ENCODE measurements at regions not wholly inside any gene's neighbourhood (a gene's known extent, or its start where the extent isn't known, plus 50 kb on each side); places are given as distances from the start of the nearest gene placed in this dataset.
"Not testable (repeated sequence)": the region's sequence is repeated elsewhere in the genome, so short reads cannot be mapped to it uniquely, and the experiment has no call there.

DNA sequence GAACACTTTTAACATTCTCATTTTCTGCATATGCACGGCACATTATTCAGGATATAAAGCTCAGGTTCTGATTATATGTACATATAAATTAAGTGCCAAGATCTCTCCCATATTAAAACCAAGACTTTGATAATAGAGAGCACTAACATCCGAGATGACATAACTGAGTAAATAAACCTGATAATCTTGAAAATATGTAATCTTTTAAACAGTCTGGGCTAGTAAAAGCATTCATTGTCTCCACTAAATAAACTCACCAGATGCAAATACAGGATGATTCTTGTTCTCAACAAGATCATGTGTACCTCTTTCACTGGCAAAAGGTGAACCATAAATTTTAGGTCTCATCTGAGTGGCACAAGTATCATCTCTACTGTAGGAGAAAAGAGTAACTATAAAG, 942.2 kb downstream of the TRAM1L1 start:
- no peak for DNase-seq (ENCODE audit: low read depth in 2 of 2)

DNA sequence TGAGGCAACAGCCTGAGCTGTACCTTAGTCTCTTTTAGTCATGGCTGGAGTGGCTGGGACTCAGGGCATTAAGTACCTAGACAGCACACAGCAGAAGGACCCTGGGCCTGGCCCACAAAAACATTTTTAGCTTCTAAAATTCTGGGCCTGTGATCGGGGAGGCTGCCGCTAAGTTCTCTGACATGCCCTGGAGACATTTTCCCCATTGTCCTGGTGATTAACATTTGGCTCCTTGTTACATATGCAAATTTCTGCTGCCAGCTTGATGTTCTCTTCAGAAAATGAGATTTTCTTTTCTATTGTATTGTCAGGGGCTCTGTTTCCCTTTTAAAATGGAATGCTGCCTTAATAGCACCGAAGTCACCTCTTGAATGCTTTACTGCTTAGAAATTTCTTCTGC, 952.4 kb downstream of the TRAM1L1 start:
- no peak for DNase-seq (ENCODE audit: low read depth in 2 of 2)

DNA sequence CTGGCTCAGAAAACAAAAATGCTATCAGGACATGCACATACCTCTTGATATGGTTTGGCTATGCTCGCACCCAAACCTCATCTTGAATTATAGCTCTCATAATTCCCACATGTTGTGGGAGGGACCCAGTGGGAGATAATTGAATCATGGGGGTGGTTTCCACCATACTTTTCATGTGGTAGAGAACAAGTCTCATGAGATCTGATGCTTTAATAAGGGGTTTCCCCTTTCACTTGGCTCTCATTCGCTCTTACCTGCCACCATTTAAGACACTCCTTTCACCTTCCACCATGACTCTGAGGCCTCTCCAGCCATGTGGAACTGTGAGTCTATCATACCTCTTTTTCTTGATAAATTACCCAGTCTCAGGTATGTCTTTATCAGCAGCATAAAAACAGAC, 958.6 kb downstream of the TRAM1L1 start:
- no peak for DNase-seq (ENCODE audit: low read depth in 2 of 2)

DNA sequence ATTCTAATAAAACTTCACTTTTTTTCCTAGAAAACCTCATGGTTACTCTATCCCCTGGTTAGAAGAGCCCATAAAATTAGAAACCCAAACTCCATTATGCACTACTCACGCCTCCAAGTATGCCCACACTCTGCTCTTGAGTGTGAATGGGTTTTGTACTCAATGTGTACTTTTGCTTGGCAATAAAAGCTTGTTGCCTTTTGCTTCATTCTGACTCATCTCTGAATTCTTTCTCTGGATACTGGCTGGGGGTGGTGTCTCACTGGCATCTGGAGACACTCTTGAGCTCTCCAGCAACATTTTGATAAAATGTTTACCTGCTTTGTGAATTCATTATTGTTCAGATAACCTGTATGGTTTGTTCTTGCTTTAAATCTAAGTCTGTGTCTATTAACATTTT, 963.3 kb downstream of the TRAM1L1 start:
- no peak for DNase-seq (ENCODE audit: low read depth in 2 of 2)

DNA sequence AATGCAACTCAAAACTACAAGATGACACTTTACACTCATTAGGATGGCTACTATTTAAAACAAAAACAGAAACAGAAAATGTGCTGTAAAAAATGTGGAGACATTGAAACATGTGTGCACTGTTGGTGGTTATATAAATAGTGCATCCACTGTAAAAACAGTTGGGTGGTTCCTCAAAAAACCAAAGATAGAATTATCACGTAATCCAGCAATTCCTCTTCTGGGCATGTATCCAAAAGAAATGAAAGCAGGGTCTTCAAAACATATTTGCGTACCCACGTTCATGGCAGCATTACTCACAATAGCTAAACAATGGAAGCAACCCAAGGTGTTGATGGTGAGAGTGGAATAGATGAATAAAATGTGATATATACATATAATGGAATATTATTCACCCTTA, 967.2 kb downstream of the TRAM1L1 start:
- peak; percentile 9 to 22 for DNase-seq (ENCODE audit: low read depth in 2 of 2)

DNA sequence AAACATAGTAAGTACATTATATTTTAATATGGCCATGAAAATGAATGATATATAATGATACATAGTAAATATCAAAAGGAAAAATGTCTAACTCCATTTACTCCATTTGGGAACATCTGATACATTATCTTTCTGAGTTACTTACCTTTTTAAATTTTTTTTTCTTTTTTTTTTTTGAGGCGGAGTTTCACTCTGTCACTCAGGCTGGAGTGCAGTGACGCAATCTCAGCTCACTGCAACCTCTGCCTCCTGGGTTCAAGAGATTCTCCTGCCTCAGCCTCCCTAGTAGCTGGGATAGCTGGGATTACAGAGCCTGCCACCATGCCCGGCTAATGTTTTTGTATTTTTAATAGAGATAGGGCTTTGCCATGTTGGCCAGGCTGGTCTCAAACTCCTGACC, 972.5 kb downstream of the TRAM1L1 start:
- DNase-seq (ENCODE audit: low read depth in 2 of 2), result not testable (repeated sequence)

DNA sequence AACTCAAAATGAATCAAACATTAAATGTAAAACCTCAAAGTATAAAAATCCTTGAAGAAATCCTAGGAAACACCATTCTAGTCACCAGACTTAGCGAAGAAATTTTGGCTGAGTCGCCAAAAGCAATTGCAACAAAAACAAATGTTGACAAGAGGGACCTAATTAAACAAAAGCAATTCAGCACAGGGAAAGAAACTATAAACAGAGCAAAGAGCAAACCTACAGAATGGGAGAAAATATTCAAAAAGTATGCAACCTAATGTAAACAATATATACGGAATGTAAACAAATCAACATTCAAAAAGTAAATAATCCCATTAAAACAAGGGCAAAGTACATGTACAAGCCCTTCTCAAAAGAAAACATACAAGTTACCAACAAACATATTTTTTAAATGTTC, 974.7 kb downstream of the TRAM1L1 start:
- no peak for DNase-seq (ENCODE audit: low read depth in 2 of 2)

DNA sequence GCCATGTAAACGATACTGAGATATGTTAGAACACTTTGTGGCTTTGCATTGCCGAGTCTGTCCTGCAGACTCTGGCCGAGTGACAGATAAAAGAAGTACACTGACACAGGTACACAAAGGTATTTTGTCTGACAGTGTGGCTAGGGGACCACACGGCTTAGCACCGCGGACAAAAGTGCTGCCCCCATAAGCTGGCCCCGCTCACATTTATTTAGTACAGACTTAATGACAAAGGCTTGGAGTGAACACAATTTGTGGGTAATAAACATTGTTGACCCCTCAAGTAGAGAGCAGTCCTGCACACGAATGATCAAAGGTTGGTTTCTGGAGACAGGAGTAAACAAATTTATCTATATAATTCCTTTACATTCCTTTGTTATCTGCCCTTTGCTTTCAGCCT, 976.8 kb downstream of the TRAM1L1 start:
- no peak for DNase-seq (ENCODE audit: low read depth in 2 of 2)

DNA sequence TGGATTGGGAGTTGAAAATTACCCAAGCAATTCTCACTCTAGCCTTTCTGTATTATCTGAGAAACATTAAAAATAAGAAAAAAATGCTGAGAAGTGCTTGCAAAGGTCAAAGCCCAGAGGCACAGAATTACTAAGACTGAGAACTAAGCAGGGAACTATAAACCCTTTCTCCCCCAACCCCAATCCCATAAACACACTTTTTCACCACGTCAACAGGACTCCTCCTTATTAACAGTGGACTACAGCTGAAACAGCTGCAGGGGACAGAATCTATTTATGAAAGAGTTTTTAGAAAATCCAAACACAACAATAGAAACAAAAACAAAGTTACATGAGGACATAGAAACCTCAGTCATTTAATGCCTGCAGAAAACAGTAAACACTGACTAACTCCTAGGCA, 984.1 kb downstream of the TRAM1L1 start:
- no peak for DNase-seq (ENCODE audit: low read depth in 2 of 2)

DNA sequence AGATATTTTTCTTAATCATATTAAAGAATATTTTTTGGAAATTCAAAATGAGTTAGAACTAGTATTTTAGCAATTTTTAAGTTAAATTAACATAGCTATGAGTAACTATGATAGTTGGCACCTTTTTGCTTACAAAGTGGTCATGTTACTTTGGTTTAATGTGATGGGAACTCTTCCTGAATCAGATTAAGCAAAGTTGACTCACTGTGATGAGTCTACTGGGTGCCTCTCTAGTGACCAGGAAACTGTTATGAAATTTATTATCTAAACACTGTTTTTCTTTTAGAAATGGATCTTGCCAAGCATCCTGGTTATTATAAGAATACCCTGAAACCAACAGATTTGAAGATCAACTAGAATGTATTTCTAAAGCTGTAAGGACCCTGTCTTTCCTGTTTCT, 985.8 kb downstream of the TRAM1L1 start:
- no peak for DNase-seq (ENCODE audit: low read depth in 2 of 2)

DNA sequence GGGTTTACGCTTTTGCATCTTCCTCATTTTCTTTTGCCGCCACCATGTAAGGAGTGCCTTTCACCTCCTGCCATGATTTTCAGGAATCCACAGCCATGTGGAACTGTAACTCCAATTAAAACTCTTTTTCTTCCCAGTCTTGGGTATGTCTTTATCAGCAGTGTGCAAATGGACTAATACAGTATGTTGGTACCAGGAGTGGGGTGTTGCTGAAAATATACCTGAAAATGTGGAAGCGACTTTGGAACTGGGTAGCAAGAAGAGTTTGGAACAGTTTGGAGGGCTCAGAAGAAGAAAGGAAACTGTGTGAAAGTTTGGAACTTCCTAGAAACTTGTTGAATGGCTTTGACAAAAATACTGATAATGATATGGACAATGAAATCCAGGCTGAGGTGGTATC, 983.9 kb upstream of the NDST4 start:
- not testable (repeated sequence) for DNase-seq (ENCODE audit: low read depth in 2 of 2)

DNA sequence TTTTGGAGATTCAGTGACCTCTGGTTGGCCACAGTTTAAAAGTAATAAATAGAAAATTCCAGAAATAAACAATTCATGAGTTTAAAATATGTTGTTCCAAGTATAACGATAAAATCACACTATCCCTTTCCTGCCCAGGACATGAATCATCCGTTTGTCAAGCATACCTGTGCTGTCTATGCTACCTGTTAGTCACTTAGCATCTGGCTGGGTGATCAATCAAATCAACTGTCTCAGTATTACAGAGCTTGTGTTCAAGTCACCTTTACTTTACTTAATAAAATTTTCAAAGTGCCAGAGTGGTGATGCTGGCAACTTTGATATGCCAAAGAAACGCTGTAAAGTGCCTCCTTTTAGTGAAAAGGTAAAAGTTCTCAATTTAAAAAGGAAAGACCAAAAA, 979.5 kb upstream of the NDST4 start:
- DNase-seq (ENCODE audit: low read depth in 2 of 2), result no peak

DNA sequence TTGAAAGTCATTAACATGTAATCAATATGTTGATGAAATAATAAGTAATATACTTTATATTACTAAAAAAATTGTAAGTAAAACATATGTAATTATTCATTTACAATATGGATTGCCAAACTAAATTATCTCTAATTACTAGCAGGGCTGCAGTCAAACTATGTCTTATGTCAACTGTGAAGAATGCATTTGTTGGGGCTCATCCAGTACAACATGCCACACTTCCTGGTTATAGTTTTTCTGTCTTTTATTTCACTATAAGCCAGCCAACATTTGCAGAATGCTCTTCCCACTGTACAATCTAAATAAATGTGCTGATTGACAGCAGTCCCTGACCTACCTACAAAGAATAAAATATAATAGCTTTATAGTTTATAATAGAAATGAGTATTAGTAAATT, 975.4 kb upstream of the NDST4 start:
- DNase-seq (ENCODE audit: low read depth in 2 of 2), result peak; percentile 16 to 17

DNA sequence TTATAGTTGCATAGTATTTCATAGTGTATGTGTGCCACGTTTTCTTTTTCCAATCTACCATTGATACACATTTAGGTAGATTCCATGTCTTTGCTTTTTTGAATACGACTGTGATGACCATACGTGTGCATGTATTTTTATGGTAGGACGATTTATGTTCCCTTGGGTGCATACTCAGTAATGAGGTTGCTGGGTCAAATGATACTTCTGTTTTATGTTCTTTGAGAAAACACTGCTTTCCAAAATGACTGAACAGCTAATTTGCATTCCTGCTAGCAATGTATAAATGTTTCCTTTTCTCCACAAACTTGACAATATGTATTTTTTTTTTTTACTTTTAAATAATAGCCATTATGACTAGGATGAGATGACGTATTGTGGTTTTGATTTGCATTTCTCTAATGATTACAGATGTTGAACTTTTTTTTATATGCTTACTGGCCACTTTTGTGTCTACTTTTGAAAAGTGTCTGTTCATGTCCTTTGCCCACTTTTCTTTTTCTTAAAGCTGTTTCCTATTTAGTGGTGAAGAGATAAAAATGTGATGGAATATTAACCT, 969.5 kb upstream of the NDST4 start:
- DNase-seq (ENCODE audit: low read depth in 2 of 2), result no peak

DNA sequence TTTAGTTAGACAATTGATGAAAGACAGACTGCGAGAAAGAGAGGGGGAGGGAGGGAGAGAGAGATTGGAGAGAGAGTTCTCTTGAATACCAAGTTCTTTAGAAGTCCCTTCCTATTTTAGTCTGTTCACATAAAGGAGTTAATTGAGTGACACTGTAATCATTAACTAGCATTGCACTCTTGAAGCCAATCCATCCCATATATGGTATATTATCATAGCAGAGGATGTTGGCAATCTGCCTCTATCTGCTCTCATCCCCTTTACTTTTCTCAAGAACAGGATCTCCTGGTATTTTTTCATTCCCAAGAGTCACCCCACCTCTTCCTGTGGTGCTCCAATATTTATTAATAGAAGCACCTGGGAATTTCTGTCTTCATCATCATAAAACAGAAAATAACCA, 959.6 kb upstream of the NDST4 start:
- no peak for DNase-seq (ENCODE audit: low read depth in 2 of 2)

DNA sequence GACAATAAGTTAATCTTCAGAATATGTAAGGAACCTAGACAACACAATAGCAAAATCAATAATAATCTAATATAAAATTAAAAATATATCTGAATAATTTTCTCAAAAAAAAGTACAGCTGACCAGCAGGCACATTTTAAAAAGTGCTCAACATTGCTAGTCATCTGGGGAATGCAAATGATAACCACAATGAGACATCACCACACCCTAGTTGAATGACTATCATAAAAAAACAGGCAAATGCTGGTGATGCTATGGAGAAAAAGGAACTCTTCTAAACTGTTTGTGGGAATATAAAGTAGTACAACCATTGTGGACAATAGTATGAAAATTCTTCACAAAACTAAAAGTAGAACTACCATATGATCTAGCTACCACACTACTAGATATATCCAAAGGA, 956.9 kb upstream of the NDST4 start:
- no peak for DNase-seq (ENCODE audit: low read depth in 2 of 2)

DNA sequence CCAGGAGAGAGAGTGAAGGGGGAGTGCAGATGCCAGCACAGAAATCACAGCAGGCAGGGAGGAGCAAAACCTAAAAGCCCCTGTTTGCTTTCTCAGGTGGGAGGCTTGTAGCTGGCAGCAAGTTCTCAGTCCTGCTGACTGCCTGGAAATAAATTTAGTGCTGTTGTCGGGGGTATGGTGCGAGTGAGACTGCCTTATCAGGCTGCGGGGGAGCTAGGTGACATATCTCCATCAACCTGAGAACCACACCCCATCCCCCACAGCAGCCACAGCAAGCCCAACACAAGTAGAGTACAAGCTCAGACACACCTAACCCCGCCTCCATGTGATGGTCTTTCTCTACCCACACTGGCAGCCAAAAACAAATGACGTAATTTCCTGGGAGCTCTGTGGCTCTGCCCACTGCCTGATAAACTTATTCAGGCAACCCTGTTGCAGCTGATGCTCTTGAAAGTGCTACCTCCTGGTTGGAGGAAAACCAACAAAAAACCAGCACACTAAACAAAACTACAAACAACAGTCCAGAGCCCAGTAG, 953.4 kb upstream of the NDST4 start:
- no peak for DNase-seq (ENCODE audit: low read depth in 2 of 2)

DNA sequence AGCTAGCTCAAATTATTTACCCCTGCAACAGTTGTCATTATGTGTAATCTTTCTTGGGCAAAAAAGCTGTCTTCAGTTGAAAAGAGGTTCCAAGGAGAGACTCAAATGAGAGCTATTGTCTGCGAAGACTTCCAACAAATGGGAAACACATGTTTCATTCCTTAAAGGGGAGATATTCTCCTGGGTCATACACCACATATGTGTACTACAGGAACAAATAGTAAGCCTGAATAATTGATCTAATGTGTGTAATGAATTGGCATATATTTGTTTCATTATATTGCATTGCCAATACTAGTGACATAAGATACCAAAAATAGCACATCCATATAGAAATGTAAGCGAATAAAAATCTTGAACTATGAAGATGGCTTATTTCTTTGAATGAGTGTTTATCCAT, 950.9 kb upstream of the NDST4 start:
- no peak for DNase-seq (ENCODE audit: low read depth in 2 of 2)

DNA sequence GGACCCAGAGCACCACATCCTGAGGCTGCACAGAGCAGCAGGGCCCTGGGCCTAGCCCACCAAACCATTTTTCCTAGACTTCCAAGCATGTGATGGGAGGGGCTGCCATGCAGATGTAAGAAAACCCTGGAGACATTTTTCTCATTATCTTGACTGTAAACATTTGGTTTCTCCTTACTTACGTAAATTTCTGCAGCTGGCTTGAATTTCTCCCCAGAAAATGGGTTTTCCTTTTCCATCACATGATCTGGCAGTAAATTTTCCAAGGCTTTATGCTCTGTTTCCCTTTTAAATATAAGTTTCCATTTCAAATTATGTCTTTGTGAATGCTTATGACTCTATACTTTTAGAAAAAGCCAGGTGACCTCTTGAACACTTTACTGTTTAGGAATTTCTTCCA, 945.9 kb upstream of the NDST4 start:
- no peak for DNase-seq (ENCODE audit: low read depth in 2 of 2)

DNA sequence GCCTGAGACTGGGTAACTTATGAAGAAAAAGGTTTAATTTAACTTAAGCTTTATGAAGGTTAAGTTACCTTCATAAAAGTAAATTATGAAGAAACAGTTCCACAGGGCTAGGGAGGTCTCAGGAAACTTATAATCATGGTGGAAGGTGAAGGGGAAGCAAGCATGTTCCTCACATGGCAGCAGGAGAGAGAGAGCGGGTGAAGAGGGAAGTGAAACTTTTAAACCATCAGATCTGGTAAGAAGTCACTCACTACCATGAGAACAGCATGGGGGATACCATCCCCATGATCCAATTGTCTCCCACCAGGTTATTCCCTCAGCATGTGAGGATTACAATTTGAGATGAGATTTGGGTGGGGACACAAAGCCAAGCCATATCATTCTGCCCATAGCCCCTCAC, 944.7 kb upstream of the NDST4 start:
- no peak for DNase-seq (ENCODE audit: low read depth in 2 of 2)

DNA sequence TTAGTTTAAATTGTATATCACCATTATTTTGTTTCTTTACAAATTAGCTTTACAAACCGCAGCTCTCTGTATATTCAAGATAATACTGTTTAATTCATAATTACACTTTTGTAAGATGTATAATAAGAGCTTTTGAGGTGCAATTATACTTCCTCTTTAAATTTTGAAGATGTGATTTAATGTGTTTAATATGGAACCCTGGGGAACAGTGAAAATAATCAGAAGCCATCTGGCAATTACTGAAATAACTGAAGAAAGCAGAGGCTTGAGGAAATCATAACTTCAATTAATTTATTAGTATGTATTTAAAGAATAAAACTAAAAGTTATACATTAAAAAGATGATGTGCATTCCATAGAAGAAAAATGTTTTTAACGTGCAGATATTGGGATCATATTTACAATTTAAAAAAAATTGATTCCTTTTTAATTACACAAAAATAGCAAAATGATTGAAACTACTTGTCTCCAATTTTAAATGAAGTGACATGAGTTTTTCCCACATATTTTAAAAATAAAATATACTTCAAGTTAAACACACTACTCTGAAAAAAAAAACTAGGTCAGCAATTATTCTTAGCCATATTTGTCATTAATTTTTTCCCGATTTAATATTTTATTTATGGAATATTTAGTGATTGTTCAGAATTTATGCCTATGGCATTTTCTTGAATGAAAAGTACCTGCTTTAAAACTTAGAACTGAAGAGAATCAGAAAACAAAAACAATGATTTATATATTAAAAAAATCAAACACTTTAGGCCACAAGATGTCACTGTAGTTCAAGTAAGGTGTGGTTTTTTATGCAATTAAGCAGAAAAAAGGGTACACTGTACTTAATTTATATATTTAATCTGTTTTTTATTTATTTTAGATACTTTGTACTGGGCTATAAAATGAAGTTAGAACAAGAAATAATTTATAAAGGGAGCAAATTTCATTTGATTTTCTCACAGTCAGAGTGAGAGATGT, 942.7 kb upstream of the NDST4 start:
- no peak for DNase-seq (ENCODE audit: low read depth in 2 of 2)

DNA sequence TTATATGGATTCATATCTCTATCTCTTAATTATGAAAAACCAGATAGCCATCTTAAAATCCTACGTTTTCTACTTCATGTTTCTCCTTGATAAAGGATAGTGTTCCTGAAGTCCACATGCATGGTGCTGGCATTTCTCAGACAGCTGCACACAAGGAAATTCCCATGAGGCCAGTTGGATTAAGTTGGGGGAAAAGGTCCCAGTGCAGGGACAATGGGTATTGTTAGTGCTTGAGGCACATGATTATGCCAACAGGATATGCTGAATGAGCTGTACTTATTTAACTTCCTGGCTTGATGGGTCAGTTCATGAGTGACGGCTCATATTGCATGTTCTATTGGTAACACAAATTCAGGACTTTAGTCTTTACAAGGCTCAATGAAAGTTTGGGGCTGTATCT, 913.9 kb upstream of the NDST4 start:
- DNase-seq (ENCODE audit: low read depth in 2 of 2), result no peak

Data from fibroblast of skin of left biceps (primary cell).